OCI-LY7 (cell line): ENCODE measurements at regions not wholly inside any gene's neighbourhood (a gene's known extent, or its start where the extent isn't known, plus 50 kb on each side); places are given as distances from the start of the nearest gene placed in this dataset.

Experiments used
- BruUV-seq: library from RNA; stranded (reverse); fragments of 400-500 nt; replicated peaks from 2 replicates; lab custom pipeline; 2021; lab: Mats Ljungman, UMichigan
- CTCF ChIA-PET: fragments of 300-600 bp; sonication (Branson Sonifier 250); formaldehyde crosslinking; loops from one replicate; lab custom pipeline; 2022; ENCODE audit warnings: antibody characterized with exemption; ENCODE audit not compliant: unreplicated experiment; lab: Charles Lee
- POLR2A ChIA-PET: fragments of 300-600 bp; sonication (Branson Sonifier 250); formaldehyde crosslinking; loops from one replicate; lab custom pipeline; 2022; ENCODE audit warnings: antibody characterized with exemption; lab: Charles Lee
- DNase-seq: peaks from one replicate; pipeline ENCODE4 v3.0.0-alpha.2; 2015; ENCODE audit warnings: low spot score
- H2AFZ ChIP-seq: fragments of 200-600 bp; sonication (generic), shearing (Covaris generic); 2 replicates; pipeline ENCODE4 v1.6.1; 2014; ENCODE audit warnings: mild to moderate bottlenecking, antibody characterized with exemption, low read length, moderate library complexity
- H3K27ac ChIP-seq: fragments of 200-600 bp; sonication (generic); 2 replicates; pipeline ENCODE4 v1.5.1; 2014; ENCODE audit warnings: mixed run types, low read depth, mild to moderate bottlenecking, moderate library complexity, low read length, inconsistent platforms; ENCODE audit not compliant: poor library complexity, severe bottlenecking
- H3K36me3 ChIP-seq: fragments of 200-600 bp; sonication (generic); 2 replicates; pipeline ENCODE4 v1.6.1; 2014; ENCODE audit warnings: mild to moderate bottlenecking, antibody characterized with exemption, low read length, moderate library complexity, mixed read lengths; ENCODE audit not compliant: insufficient read depth
- H3K4me1 ChIP-seq: fragments of 200-600 bp; sonication (generic); 2 replicates; pipeline ENCODE4 v1.5.1; 2014; ENCODE audit warnings: mild to moderate bottlenecking, low read length; ENCODE audit not compliant: insufficient read depth, poor library complexity, severe bottlenecking
- H3K4me2 ChIP-seq: fragments of 200-600 bp; sonication (generic); 2 replicates; pipeline ENCODE4 v1.6.1; 2014; ENCODE audit warnings: mild to moderate bottlenecking, low read length
- H3K4me3 ChIP-seq: fragments of 200-600 bp; sonication (generic); 2 replicates; pipeline ENCODE4 v1.5.1; 2014; ENCODE audit warnings: mild to moderate bottlenecking, low read depth, low read length; ENCODE audit not compliant: poor library complexity, severe bottlenecking
- H3K79me2 ChIP-seq: fragments of 200-600 bp; sonication (generic); 2 replicates; pipeline ENCODE4 v1.6.1; 2016; ENCODE audit warnings: low read depth, mild to moderate bottlenecking, low read length, moderate library complexity, mixed read lengths; ENCODE audit not compliant: insufficient read depth
- H3K9me2 ChIP-seq: fragments of 200-600 bp; sonication (generic); 2 replicates; pipeline ENCODE4 v1.6.1; 2016; ENCODE audit warnings: mild to moderate bottlenecking, low read length, mixed read lengths; ENCODE audit not compliant: insufficient read depth
- H3K9me3 ChIP-seq: fragments of 200-600 bp; sonication (generic); 2 replicates; pipeline ENCODE4 v1.6.1; 2014; ENCODE audit warnings: mild to moderate bottlenecking, mixed run types, low read length, mixed read lengths
- H4K20me1 ChIP-seq: fragments of 200-600 bp; sonication (generic); 2 replicates; pipeline ENCODE4 v1.6.1; 2014; ENCODE audit warnings: mild to moderate bottlenecking, antibody characterized with exemption, low read length, moderate library complexity, mixed read lengths; ENCODE audit not compliant: insufficient read depth
- EZH2phosphoT487 ChIP-seq: fragments of 200-600 bp; sonication (generic); IDR thresholded peaks from 2 replicates; pipeline ENCODE4 v1.6.1; 2018; ENCODE audit warnings: low read depth, borderline replicate concordance, mild to moderate bottlenecking, mixed run types, antibody characterized with exemption, low read length, moderate library complexity, mixed read lengths
- intact Hi-C: fragments of 100-400 bp; cut with micrococcal nuclease; formaldehyde crosslinking; loops from one replicate; pipeline ENCODE4 v1.10.0; 2022; ENCODE audit not compliant: unreplicated experiment
- TF ChIP-seq, protein P1 (sequence below): fragments of 200-600 bp; sonication (generic); conservative IDR thresholded peaks from 2 replicates; pipeline ENCODE4 v1.5.1; 2014; ENCODE audit warnings: mild to moderate bottlenecking, antibody characterized with exemption, low read length, moderate library complexity, mixed read lengths

DNA sequence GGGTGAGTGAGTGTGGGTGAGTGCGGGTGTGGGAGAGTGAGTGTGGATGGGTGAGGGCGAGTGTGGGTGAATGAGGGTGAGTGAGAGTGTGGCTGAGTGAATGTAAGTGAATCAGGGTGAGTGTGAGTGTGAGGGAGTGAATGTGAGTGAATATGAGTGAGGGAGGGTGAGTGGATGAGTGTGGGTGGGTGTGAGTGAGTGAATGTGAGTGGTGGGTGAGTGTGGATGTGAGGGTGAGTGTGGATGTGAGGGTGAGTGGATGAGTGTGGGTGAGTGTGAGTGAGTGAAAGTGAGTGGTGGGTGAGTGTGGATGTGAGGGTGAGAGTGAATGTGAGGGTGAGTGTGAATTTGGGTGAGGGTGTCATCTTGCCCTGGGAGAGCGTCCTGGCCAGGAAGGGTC, 67.5 kb downstream of the TRIML1 start:
- BruUV-seq = no TSS peak
- intact Hi-C loops = no loop called here
- DNase-seq = no peak
- no peak overlapping the region for H3K4me2 ChIP-seq
- no peaks in the 10 kb centered on the region for H3K4me1 ChIP-seq
- ChIA-PET POLR2A (no interaction called here), CTCF (no interaction called here)
- no peaks in the 10 kb centered on the region; the same call in 1 of the 2 replicates for H3K9me3 ChIP-seq
- no peaks in the 10 kb centered on the region for H4K20me1 ChIP-seq
- H3K36me3 ChIP-seq = no peaks in the 10 kb centered on the region
- TF ChIP-seq, protein P1, sequence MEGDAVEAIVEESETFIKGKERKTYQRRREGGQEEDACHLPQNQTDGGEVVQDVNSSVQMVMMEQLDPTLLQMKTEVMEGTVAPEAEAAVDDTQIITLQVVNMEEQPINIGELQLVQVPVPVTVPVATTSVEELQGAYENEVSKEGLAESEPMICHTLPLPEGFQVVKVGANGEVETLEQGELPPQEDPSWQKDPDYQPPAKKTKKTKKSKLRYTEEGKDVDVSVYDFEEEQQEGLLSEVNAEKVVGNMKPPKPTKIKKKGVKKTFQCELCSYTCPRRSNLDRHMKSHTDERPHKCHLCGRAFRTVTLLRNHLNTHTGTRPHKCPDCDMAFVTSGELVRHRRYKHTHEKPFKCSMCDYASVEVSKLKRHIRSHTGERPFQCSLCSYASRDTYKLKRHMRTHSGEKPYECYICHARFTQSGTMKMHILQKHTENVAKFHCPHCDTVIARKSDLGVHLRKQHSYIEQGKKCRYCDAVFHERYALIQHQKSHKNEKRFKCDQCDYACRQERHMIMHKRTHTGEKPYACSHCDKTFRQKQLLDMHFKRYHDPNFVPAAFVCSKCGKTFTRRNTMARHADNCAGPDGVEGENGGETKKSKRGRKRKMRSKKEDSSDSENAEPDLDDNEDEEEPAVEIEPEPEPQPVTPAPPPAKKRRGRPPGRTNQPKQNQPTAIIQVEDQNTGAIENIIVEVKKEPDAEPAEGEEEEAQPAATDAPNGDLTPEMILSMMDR = no peak
- no peak for TF ChIP-seq EZH2phosphoT487
- H3K9me2 ChIP-seq = no peaks in the 10 kb centered on the region
- no peaks in the 10 kb centered on the region for H3K79me2 ChIP-seq
- H2AFZ ChIP-seq = no peak overlapping the region
- no peak overlapping the region for H3K27ac ChIP-seq
- no peak overlapping the region for H3K4me3 ChIP-seq

- Histone ChIP-seq H3K9me2 (no peaks in the 10 kb centered on the region), H3K9me3 (no peaks in the 10 kb centered on the region), H3K4me3 (no peak overlapping the region), H3K4me1 (no peaks in the 10 kb centered on the region), H2AFZ (no peak overlapping the region), H3K36me3 (no peaks in the 10 kb centered on the region), H4K20me1 (no peaks in the 10 kb centered on the region), H3K4me2 (no peak overlapping the region), H3K27ac (no peak overlapping the region), H3K79me2 (no peaks in the 10 kb centered on the region)
- POLR2A ChIA-PET = no interaction called here
- CTCF ChIA-PET = no interaction called here
- intact Hi-C loops = no loop called here
- BruUV-seq = no TSS peak
- TF ChIP-seq, protein P1 = no peak
- no peak for TF ChIP-seq EZH2phosphoT487
- DNase-seq = no peak
These were observed 75.6 kb downstream of the TRIML1 start for GRCh38 chr4:188214861-188215260.

- H3K4me1 ChIP-seq = no peaks in the 10 kb centered on the region
- ChIA-PET POLR2A (no interaction called here), CTCF (no interaction called here)
- TF ChIP-seq, protein P1 = no peak
- no peak for TF ChIP-seq EZH2phosphoT487
- no peaks in the 10 kb centered on the region for H3K79me2 ChIP-seq
- H2AFZ ChIP-seq = no peak overlapping the region
- no peaks in the 10 kb centered on the region for H3K9me2 ChIP-seq
- no peaks in the 10 kb centered on the region for H3K36me3 ChIP-seq
- no peaks in the 10 kb centered on the region for H3K9me3 ChIP-seq
- no peak overlapping the region for H3K27ac ChIP-seq
- DNase-seq = no peak
- no peak overlapping the region for H3K4me3 ChIP-seq
- no peaks in the 10 kb centered on the region for H4K20me1 ChIP-seq
- no peak overlapping the region for H3K4me2 ChIP-seq
- intact Hi-C loops = no loop called here
- no TSS peak for BruUV-seq
These were observed 79.2 kb downstream of the TRIML1 start for GRCh38 chr4:188218392-188218791.
